GM23338 (cell line): ENCODE measurements at regions not wholly inside any gene's neighbourhood (a gene's known extent, or its start where the extent isn't known, plus 50 kb on each side); places are given as distances from the start of the nearest gene placed in this dataset.

Source experiments
- ATAC-seq: fragments of 200-7000 bp; cut with Tn5 transposase; 3 replicates; pipeline ENCODE4 v1.9.1; 2020
- DNase-seq: peaks from one replicate; pipeline ENCODE4 v3.0.0-alpha.2; 2015; ENCODE audit warnings: low spot score
- H2AFZ ChIP-seq: fragments of 200-600 bp; sonication (generic); 2 replicates; pipeline ENCODE4 v1.8.0; 2016; ENCODE audit warnings: antibody characterized with exemption, mild to moderate bottlenecking, moderate library complexity
- H3F3A ChIP-seq: fragments of 200-600 bp; sonication (generic); replicated peaks from 2 replicates; pipeline ENCODE4 v1.8.0; 2017; ENCODE audit warnings: antibody characterized with exemption, mixed run types, low read depth
- H3K27ac ChIP-seq: fragments of 200-600 bp; sonication (generic); 2 replicates; pipeline ENCODE4 v1.6.1; 2016; ENCODE audit warnings: low read depth
- H3K27me3 ChIP-seq: fragments of 200-600 bp; sonication (generic); 2 replicates; pipeline ENCODE4 v1.8.0; 2016; ENCODE audit warnings: mild to moderate bottlenecking, mixed run types, moderate library complexity; ENCODE audit not compliant: insufficient read depth
- H3K36me3 ChIP-seq: fragments of 200-600 bp; sonication (generic); 2 replicates; pipeline ENCODE4 v1.8.0; 2016; ENCODE audit warnings: mild to moderate bottlenecking; ENCODE audit not compliant: insufficient read depth
- H3K4me1 ChIP-seq: fragments of 200-600 bp; sonication (generic); 2 replicates; pipeline ENCODE4 v1.8.0; 2016; ENCODE audit warnings: mild to moderate bottlenecking, moderate library complexity; ENCODE audit not compliant: insufficient read depth
- H3K4me2 ChIP-seq: fragments of 200-600 bp; sonication (generic); 2 replicates; pipeline ENCODE4 v1.7.1; 2017; ENCODE audit warnings: mixed run types
- H3K4me3 ChIP-seq: fragments of 200-600 bp; sonication (generic); 2 replicates; pipeline ENCODE4 v1.6.1; 2016; ENCODE audit warnings: mixed run types
- H3K79me2 ChIP-seq: fragments of 200-600 bp; sonication (generic); replicated peaks from 2 replicates; pipeline ENCODE4 v1.8.0; 2017; ENCODE audit warnings: mild to moderate bottlenecking; ENCODE audit not compliant: insufficient read depth
- H3K9me2 ChIP-seq: fragments of 200-600 bp; sonication (generic); 2 replicates; pipeline ENCODE4 v1.8.0; 2017; ENCODE audit not compliant: insufficient read depth
- H4K20me1 ChIP-seq: fragments of 200-600 bp; sonication (generic); replicated peaks from 2 replicates; pipeline ENCODE4 v1.8.0; 2017; ENCODE audit warnings: mild to moderate bottlenecking; ENCODE audit not compliant: insufficient read depth
- H3K27ac Mint-ChIP-seq: 2 replicates; pipeline ENCODE4 v1.8.0; 2020; ENCODE audit warnings: inconsistent platforms, mild to moderate bottlenecking, moderate library complexity, mixed read lengths
- H3K27me3 Mint-ChIP-seq: 3 replicates; pipeline ENCODE4 v1.8.0; 2022; ENCODE audit warnings: low read depth, mild to moderate bottlenecking, moderate library complexity, mixed read lengths, inconsistent platforms; ENCODE audit not compliant: insufficient read depth, poor library complexity
- H3K36me3 Mint-ChIP-seq: 3 replicates; pipeline ENCODE4 v1.8.0; 2021; ENCODE audit warnings: low read depth, mild to moderate bottlenecking, inconsistent platforms, moderate library complexity, mixed read lengths
- H3K4me1 Mint-ChIP-seq: 3 replicates; pipeline ENCODE4 v1.8.0; 2020; ENCODE audit warnings: mild to moderate bottlenecking, inconsistent platforms, mixed read lengths
- H3K4me3 Mint-ChIP-seq: 3 replicates; pipeline ENCODE4 v1.8.0; 2021; ENCODE audit warnings: moderate library complexity, mild to moderate bottlenecking, inconsistent platforms, mixed read lengths
- H3K9me3 Mint-ChIP-seq: 3 replicates; pipeline ENCODE4 v1.8.0; 2020; ENCODE audit warnings: moderate library complexity, mild to moderate bottlenecking, inconsistent platforms, mixed read lengths
- CTCF ChIP-seq, 2 experiments: fragments of 200-600 bp in 1 of 2; sonication (generic) in 1 of 2; conservative IDR thresholded peaks; 2 replicates each; pipeline versions ENCODE4 v1.5.1 to v1.6.1; 2016 to 2017; ENCODE audit warnings: antibody characterized with exemption in 2 of 2, low read depth in 2 of 2, mild to moderate bottlenecking in 2 of 2, moderate library complexity in 1 of 2
- POLR2AphosphoS5 ChIP-seq: IDR thresholded peaks from 2 replicates; pipeline ENCODE4 v1.6.1; 2016; ENCODE audit warnings: antibody characterized with exemption, low read depth
- STAT1 ChIP-seq: IDR thresholded peaks from one replicate; pipeline ENCODE4 v1.6.1; 2016; ENCODE audit warnings: antibody characterized with exemption; ENCODE audit not compliant: unreplicated experiment
- ZNF462 ChIP-seq: fragments of 250-450 bp; sonication (Bioruptor Pico); IDR thresholded peaks from 2 replicates; pipeline ENCODE4 v1.5.0; 2020; ENCODE audit warnings: mild to moderate bottlenecking, moderate library complexity

GRCh38 chr9:134243778-134244467, 79.6 kb upstream of the RNU6ATAC start:
- H3K4me1 ChIP-seq: no peaks in the 10 kb centered on the region
- no peaks in the 10 kb centered on the region for H4K20me1 ChIP-seq
- no peak overlapping the region for H3K4me2 ChIP-seq
- no peaks in the 10 kb centered on the region for H3K9me2 ChIP-seq
- no peak overlapping the region for H3K4me3 ChIP-seq
- DNase-seq (no peak), ATAC-seq (peak; percentile 17; the same call in 2 of the 3 replicates)
- TF ChIP-seq CTCF (conservative IDR thresholded peaks at IDR 0.05; ENCODE audit: low read depth in 2 of 2): no peak
- no peak for TF ChIP-seq ZNF462 (CRISPR knock-in tag)
- TF ChIP-seq STAT1: no peak
- TF ChIP-seq POLR2AphosphoS5: no peak
- no peaks in the 10 kb centered on the region for H3K27me3 ChIP-seq
- no peaks in the 10 kb centered on the region for H3F3A ChIP-seq
- no peak overlapping the region for H2AFZ ChIP-seq
- H3K27ac ChIP-seq: no peak overlapping the region
- Mint-ChIP-seq H3K27me3 (peaks cover 6% of the 10 kb centered on the region), H3K36me3 (peaks cover 6% of the 10 kb centered on the region; the same call in 1 of the 3 replicates), H3K9me3 (peaks cover 7% of the 10 kb centered on the region; the same call in 2 of the 3 replicates), H3K27ac (no peak overlapping the region), H3K4me1 (no peaks in the 10 kb centered on the region; the same call in 2 of the 3 replicates), H3K4me3 (no peak overlapping the region)
- H3K36me3 ChIP-seq: no peaks in the 10 kb centered on the region
- H3K79me2 ChIP-seq: no peaks in the 10 kb centered on the region
